GM12878 (cell line): ENCODE measurements at regions not wholly inside any gene's neighbourhood (a gene's known extent, or its start where the extent isn't known, plus 50 kb on each side); places are given as distances from the start of the nearest gene placed in this dataset.

ENCODE experiments used
- CEBPB ChIP-seq, 2 experiments: fragments of 150-350 bp in 1 of 2; IDR thresholded peaks; 2 replicates each; pipeline ENCODE4 v1.6.1; 2012 to 2014; ENCODE audit warnings: low read depth in 2 of 2, low read length in 2 of 2, borderline replicate concordance in 1 of 2, inconsistent platforms in 1 of 2
- JUNB ChIP-seq: IDR thresholded peaks from 2 replicates; pipeline ENCODE4 v1.6.1; 2016; ENCODE audit warnings: antibody characterized with exemption, mild to moderate bottlenecking
- MAX ChIP-seq: IDR thresholded peaks from 2 replicates; pipeline ENCODE4 v1.6.1; 2012; ENCODE audit warnings: low read depth, low read length, improper control_type of control experiment
- MYC ChIP-seq: IDR thresholded peaks from 2 replicates; pipeline ENCODE4 v1.6.1; 2011; ENCODE audit warnings: mild to moderate bottlenecking, low read length, moderate library complexity, inconsistent platforms; ENCODE audit not compliant: insufficient read depth, insufficient replicate concordance, insufficient read length, severe bottlenecking
- NFIC ChIP-seq: IDR thresholded peaks from 2 replicates; pipeline ENCODE4 v1.6.1; 2012; ENCODE audit warnings: low read depth, mild to moderate bottlenecking, inconsistent platforms, low read length, moderate library complexity
- NR2C2 ChIP-seq: IDR thresholded peaks from 2 replicates; pipeline ENCODE4 v1.6.1; 2011; ENCODE audit warnings: borderline replicate concordance, low read depth; ENCODE audit not compliant: control insufficient read depth, insufficient read length
- PBX3 ChIP-seq: IDR thresholded peaks from 2 replicates; pipeline ENCODE4 v1.6.1; 2011; ENCODE audit warnings: mild to moderate bottlenecking, low read depth, low read length, moderate library complexity; ENCODE audit not compliant: insufficient replicate concordance
- RCOR1 ChIP-seq: conservative IDR thresholded peaks from 2 replicates; pipeline ENCODE4 v1.6.1; 2012; ENCODE audit warnings: low read depth, low read length, improper control_type of control experiment
- TCF12 ChIP-seq: IDR thresholded peaks from 2 replicates; pipeline ENCODE4 v1.6.1; 2011; ENCODE audit warnings: low read depth, mild to moderate bottlenecking, low read length
- TCF3 ChIP-seq: IDR thresholded peaks from 2 replicates; pipeline ENCODE4 v1.6.1; 2012; ENCODE audit warnings: low read depth, mild to moderate bottlenecking, low read length, borderline replicate concordance; ENCODE audit not compliant: insufficient read depth
- ZZZ3 ChIP-seq: IDR thresholded peaks from 2 replicates; pipeline ENCODE4 v1.6.1; 2011; ENCODE audit warnings: low read depth; ENCODE audit not compliant: control insufficient read depth, insufficient read length
- TF ChIP-seq, protein P1 (sequence below), 3 experiments: IDR thresholded peaks in 2 of 3; conservative IDR thresholded peaks in 1 of 3; 2 replicates each; pipeline ENCODE4 v1.5.1; 2011; ENCODE audit warnings: low read depth in 3 of 3, low read length in 3 of 3, mild to moderate bottlenecking in 3 of 3, control low read depth in 2 of 3, moderate library complexity in 2 of 3, inconsistent platforms in 1 of 3, mixed read lengths in 1 of 3; ENCODE audit not compliant: control insufficient read depth in 2 of 3, insufficient read depth in 1 of 3; ENCODE audit errors: extremely low read depth in 1 of 3
- TF ChIP-seq, protein P2 (sequence below): fragments of 450-650 bp; IDR thresholded peaks from 2 replicates; pipeline ENCODE4 v1.6.1; 2018; ENCODE audit warnings: borderline replicate concordance, mild to moderate bottlenecking; ENCODE audit not compliant: partially characterized antibody
- TF ChIP-seq, protein P3 (sequence below): IDR thresholded peaks from 2 replicates; pipeline ENCODE4 v1.6.1; 2011; ENCODE audit warnings: low read depth, mild to moderate bottlenecking, low read length, moderate library complexity, borderline replicate concordance; ENCODE audit errors: extremely low read depth

DNA sequence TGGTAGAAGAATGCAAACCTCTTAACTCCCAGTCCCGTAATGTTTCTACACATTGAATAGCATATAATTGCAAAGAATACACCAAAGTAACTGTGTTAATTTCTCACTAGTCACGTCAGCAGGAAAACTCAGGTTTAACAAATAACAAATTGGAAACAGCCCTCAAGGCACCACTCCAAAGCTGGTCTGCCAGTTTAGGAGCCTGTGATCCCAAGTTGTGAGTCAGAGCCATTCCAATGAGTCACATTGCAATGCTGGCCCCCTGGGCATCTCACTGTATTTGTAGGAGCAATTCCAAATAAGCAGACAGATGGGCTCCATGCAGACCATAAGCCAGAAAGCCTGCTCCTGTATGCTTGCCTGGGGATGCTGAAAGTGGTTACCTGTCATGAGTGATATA, 143.2 kb upstream of the SETBP1 start:
- TF ChIP-seq, protein P1, sequence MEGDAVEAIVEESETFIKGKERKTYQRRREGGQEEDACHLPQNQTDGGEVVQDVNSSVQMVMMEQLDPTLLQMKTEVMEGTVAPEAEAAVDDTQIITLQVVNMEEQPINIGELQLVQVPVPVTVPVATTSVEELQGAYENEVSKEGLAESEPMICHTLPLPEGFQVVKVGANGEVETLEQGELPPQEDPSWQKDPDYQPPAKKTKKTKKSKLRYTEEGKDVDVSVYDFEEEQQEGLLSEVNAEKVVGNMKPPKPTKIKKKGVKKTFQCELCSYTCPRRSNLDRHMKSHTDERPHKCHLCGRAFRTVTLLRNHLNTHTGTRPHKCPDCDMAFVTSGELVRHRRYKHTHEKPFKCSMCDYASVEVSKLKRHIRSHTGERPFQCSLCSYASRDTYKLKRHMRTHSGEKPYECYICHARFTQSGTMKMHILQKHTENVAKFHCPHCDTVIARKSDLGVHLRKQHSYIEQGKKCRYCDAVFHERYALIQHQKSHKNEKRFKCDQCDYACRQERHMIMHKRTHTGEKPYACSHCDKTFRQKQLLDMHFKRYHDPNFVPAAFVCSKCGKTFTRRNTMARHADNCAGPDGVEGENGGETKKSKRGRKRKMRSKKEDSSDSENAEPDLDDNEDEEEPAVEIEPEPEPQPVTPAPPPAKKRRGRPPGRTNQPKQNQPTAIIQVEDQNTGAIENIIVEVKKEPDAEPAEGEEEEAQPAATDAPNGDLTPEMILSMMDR (IDR thresholded peaks at IDR 0.05 in 2 of 3, conservative IDR thresholded peaks at IDR 0.05 in 1 of 3; ENCODE audit: control insufficient read depth in 2 of 3, extremely low read depth in 1 of 3, insufficient read depth in 1 of 3, low read depth in 3 of 3, low read length in 3 of 3) = no peak
- TF ChIP-seq TCF12 (no peak), TCF3 (no peak), PBX3 (no peak), MYC (no peak), NR2C2 (no peak), JUNB (no peak), MAX (no peak), NFIC (no peak), RCOR1 (no peak), ZZZ3 (no peak), CEBPB (IDR thresholded peaks at IDR 0.05; ENCODE audit: borderline replicate concordance in 1 of 2, low read depth in 2 of 2, low read length in 2 of 2) (no peak)
- TF ChIP-seq, protein P2, sequence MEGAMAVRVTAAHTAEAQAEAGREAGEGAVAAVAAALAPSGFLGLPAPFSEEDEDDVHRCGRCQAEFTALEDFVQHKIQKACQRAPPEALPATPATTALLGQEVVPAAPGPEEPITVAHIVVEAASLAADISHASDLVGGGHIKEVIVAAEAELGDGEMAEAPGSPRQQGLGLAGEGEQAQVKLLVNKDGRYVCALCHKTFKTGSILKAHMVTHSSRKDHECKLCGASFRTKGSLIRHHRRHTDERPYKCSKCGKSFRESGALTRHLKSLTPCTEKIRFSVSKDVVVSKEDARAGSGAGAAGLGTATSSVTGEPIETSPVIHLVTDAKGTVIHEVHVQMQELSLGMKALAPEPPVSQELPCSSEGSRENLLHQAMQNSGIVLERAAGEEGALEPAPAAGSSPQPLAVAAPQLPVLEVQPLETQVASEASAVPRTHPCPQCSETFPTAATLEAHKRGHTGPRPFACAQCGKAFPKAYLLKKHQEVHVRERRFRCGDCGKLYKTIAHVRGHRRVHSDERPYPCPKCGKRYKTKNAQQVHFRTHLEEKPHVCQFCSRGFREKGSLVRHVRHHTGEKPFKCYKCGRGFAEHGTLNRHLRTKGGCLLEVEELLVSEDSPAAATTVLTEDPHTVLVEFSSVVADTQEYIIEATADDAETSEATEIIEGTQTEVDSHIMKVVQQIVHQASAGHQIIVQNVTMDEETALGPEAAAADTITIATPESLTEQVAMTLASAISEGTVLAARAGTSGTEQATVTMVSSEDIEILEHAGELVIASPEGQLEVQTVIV = no peak
- TF ChIP-seq, protein P3, sequence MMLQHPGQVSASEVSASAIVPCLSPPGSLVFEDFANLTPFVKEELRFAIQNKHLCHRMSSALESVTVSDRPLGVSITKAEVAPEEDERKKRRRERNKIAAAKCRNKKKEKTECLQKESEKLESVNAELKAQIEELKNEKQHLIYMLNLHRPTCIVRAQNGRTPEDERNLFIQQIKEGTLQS = no peak
